NCI-H1105 treated with DMSO at 0.1 percent for 48 hours (cell line): ENCODE measurements at regions not wholly inside any gene's neighbourhood (a gene's known extent, or its start where the extent isn't known, plus 50 kb on each side); places are given as distances from the start of the nearest gene placed in this dataset.

Experiments
- DNase-seq: peaks from one replicate; lab custom pipeline; 2025; lab: John Stamatoyannopoulos, UW

GRCh38 chr7:23980081-23980480 lies 270.1 kb downstream of the STK31 start:
- no peak for DNase-seq

DNA sequence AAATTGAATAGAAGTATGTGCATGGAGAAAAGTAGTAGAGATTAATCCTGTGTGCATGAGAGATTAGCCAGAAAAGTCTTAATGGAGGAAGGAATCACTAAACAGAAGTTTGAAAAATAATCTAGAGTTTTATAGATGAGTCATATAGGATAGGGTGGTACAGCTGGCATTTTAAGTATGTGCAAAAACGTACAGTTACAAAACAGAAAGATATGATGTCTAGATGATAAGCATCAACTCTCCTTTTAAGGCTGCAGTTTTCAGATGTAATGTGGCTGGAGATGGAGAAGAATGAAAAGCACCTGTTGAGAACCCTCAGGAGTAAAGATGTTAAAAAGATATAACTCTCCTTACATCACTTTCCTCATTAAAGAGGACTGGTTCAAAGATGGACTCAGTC lies 271.3 kb downstream of the STK31 start:
- DNase-seq, result no peak

- DNase-seq, result no peak
These were observed 271.7 kb downstream of the STK31 start for GRCh38 chr7:23981758-23982157.

DNA sequence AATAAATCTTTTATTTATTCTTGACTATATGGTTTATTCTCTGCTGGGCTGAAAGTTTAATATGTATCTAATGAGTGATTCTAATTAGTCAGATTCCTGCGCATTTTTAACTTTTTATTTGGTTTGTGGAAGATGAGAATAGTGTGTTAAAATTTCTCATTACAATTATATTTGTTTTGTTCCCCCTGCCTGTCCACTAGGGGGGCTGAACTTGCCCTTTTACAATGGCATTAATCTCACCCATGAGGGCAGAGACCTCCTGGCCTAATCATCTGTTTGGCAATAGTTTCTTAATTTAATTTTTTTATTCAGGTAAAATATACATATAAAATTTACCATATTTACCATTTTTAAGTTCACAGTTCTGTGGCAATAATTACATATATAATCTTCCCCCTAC lies 278.5 kb upstream of the NPY start:
- no peak for DNase-seq

GRCh38 chr7:24010495-24010894 lies 273.5 kb upstream of the NPY start:
- no peak for DNase-seq

DNA sequence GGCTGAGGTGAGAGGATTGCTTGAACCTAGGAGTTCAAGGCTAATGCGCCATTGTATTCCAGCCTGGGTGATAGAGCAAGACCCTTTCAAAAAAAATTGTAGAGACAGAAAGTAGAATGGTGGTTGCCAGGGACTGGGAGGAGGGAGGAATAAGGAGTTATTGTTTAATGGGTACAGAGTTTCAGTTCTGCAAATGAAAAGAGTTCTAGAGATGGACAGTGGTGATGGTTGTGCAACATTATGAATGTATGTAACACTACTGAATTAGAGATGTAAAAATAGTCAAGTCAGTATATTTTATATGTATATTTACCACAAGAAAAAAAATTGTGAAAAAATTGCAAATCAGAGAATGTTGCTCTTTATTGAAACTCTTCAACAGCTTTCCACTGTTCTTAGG lies 266.5 kb upstream of the NPY start:
- no peak for DNase-seq

DNA sequence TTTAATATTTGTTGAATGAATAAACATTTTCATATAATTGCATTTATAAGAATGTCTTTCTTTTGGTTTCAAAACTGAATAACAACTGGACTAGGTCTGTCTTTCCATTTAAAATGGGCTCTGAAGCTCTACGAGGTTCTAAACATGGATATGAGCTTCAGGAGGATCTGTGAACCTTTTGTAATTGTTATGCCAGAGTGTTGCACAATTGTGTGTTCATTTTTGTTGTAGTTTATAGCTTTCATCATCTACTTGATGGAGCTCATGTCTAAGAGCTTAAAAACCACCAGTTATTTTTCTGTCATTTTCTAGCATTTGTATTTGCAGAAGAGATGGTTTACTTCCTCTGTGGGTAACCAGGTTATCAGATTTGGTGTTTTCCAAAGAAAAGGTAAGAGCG lies 265.7 kb upstream of the NPY start:
- DNase-seq, result no peak

GRCh38 chr7:24019841-24020240 lies 264.1 kb upstream of the NPY start:
- DNase-seq, result no peak

DNA sequence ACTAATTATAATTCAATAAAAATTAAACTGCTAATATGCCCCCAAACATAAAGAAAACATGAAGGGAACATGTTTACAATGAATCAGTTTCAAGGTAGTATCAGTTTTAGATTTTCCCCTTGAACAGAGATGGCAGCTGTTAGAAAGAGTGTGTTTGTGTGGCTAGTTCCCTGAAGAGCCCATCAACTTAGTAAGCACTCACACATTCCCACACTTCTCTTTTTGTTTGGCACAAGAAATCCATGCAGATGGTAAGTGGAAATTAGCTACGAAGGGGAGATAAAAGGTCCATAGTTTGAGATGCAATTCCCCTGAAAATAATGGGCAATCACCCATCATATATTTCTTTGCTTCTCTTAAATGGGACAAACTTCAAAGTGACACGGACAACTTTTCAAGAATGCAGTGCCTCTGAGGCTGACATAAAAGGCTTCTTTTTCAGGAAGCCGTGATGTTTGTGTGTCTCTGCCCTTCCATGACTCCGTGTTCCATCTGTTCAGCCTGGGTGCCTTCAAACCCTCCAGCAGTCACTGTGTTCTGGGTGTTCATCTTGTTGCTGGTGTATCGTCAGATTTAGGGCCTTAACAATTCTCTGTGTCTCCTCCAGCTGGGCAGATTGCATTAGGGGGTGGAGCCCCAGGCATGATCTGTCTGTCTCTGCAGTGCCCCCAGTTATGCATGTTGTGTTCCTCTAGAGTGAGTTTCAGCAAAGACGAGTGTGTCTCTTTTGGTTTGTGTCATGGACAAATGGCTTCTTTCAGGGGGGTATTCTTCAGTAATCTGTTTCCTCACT lies 259.5 kb upstream of the NPY start:
- no peak for DNase-seq

DNA sequence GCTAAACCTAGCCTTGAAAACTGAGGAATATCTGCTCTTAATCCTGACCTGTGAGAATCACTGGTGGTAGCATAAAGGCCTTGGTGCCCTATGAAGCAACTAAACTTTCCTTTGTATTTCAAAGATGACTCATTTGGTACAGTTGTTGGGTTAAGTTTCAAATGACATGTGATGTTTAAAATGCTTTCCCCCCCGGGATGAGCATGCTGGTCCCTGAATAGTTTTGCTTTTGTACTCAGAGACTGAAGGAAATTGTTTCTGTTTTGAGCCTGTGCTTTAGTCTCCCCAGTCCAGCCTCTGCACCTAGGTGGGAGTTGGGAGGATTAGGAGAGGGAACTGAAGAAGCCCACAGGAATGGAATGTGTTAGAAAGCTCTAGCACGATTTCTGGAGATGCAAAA lies 258.9 kb upstream of the NPY start:
- DNase-seq, result no peak

DNA sequence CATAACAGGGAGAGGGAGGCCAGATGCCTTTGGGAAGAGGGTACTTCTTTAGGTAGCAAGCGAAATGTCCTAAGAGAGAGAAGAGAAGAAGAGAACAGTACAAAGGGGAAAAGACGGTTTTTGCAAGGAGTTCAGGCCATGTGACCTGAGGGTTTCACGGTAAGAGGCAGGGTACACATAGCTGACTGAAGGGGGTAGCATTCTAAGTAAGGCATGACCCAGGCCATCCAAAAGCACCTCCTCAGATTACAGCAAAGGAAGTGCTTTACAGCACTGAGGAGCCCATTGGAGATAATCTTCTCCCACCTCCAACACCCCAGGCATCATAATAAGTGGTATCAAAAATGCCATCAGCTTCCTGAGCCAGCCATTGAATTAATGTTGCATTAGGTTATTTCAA lies 258.2 kb upstream of the NPY start:
- no peak for DNase-seq

- no peak for DNase-seq
These were observed 257.6 kb upstream of the NPY start for GRCh38 chr7:24026351-24026750.

DNA sequence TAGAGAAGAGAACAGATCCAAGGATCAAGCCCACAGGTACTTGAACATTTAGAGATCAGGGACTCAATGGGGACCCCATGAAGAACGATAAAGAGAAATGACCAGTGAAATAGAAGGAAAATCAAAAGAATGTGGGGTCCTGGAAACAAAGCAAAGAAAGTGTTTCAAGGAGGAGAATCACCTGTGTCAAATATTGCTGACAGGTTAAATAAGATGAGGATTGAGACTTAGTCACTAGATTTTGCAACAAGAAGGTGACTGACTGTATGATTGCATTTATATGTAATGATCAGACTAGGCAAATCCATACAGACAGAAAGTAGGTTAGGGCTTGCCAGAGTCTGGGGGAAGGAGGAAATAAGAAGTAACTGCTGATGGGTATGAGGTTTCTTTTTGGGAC lies 254.9 kb upstream of the NPY start:
- no peak for DNase-seq

DNA sequence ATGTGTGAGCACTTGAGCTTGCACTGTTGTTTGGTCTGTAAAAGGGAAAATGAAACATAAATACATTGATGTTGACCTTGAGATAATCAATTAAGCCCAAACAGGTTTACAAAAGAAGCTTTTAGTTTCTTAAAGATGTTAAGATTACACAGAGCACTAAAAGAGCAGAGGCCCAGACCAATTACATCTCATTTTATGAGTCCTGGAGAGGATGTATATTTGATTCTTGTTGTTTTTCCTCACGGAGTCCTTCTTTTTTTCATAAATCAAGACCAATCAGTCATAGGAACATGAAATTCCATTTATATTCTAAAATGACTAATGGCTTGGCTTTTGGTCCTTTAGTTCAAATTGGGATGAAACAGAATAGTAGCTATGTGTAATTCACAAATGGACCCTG lies 249.7 kb upstream of the NPY start:
- no peak for DNase-seq

DNA sequence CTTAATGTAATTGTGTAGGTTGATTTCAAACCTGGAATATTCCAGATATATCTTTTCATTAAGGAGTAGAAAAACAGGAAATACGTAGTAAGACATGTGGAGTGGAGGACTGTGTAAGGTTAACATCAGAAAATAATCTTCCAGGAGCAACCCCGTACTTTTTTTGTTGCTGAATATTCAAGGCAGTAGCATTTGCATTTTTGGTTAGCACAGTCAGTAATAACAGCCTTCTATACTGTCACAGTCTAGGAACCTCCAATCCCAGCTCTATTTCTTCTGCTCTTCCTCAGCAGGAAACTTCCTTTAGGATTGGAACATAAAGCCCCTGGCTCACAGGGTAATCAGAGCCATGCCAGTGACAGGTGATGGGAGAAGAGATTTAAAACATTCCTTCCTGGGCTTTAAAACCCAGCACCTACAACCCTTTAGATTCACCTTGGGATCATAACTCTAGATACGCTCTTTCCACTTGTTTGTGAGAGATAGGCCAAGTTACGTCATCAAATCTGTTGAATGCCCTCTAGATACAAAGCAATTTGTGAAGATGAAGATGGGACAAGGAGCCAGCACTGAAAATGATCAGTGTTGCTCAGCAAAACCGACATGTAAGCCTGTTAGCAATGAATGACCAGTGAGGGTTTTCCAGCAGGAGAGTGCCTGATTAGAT lies 248.5 kb upstream of the NPY start:
- DNase-seq, result no peak

GRCh38 chr7:24036033-24036412 lies 248.0 kb upstream of the NPY start:
- no peak for DNase-seq

DNA sequence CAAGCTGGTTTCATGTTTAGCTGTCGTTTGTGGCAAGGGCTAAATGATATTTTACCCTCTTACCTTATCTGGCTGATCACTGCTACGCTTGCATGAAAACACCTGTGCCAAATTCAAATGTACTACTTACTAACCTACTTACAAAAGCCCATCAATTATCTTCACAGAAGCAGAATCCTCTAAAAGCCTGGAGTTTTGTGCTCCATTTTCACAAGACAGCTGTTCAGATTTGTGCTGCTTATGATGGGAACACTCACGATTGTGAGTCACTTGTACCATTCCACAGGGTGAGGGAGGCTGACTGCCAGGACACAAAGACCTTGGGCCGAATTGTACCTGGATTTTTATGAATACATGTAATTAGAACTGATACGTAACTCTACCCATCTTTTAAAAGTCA lies 245.0 kb upstream of the NPY start:
- DNase-seq, result peak; percentile 83

GRCh38 chr7:24039991-24040624 lies 243.9 kb upstream of the NPY start:
- no peak for DNase-seq

GRCh38 chr7:24042028-24042427 lies 242.0 kb upstream of the NPY start:
- peak; percentile 11 for DNase-seq

DNA sequence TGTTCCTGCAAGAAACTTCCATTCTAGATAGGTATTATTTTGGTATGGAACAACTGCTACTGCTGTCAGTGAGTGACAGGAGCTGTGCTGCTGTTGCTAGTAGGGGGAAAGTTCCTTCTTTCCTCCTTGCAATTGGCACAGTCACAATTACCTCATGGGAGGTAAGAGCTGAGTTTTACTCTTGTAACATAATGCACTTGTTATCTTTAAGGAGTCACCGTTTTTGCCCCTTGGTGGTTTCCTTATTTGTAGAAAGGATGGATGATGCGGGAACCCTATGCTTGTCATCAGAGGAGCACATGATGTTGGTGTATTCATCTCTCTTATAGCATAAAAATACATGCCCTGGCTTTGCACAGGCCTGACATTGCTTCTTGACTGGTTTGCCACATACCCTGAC lies 234.7 kb upstream of the NPY start:
- DNase-seq, result no peak

GRCh38 chr7:24050991-24051560 lies 232.9 kb upstream of the NPY start:
- DNase-seq, result no peak

- no peak for DNase-seq
These were observed 232.3 kb upstream of the NPY start for GRCh38 chr7:24051651-24052050.
